Nephron progenitor cell (in vitro differentiated cells): ENCODE measurements at regions not wholly inside any gene's neighbourhood (a gene's known extent, or its start where the extent isn't known, plus 50 kb on each side); places are given as distances from the start of the nearest gene placed in this dataset.

ENCODE experiments used
- DNase-seq: peaks from one replicate; pipeline ENCODE4 v3.0.0; 2021
- H3K27ac Mint-ChIP-seq: 2 replicates; pipeline ENCODE4 v1.8.0; 2021; ENCODE audit warnings: mild to moderate bottlenecking, moderate library complexity, mixed read lengths
- H3K27me3 Mint-ChIP-seq: 2 replicates; pipeline ENCODE4 v1.8.0; 2021; ENCODE audit warnings: mild to moderate bottlenecking, low read depth, mixed read lengths; ENCODE audit not compliant: poor library complexity
- H3K36me3 Mint-ChIP-seq: 2 replicates; pipeline ENCODE4 v1.8.0; 2021; ENCODE audit warnings: low read depth, mixed read lengths
- H3K4me1 Mint-ChIP-seq: 2 replicates; pipeline ENCODE4 v1.8.0; 2021; ENCODE audit warnings: mixed read lengths
- H3K4me3 Mint-ChIP-seq: 2 replicates; pipeline ENCODE4 v1.8.0; 2021; ENCODE audit warnings: mild to moderate bottlenecking, moderate library complexity, mixed read lengths
- H3K9me3 Mint-ChIP-seq: 2 replicates; pipeline ENCODE4 v1.8.0; 2021; ENCODE audit warnings: mild to moderate bottlenecking, moderate library complexity, mixed read lengths
- TF ChIP-seq, protein P1 (sequence below): fragments of 200-600 bp; sonication (generic); IDR thresholded peaks from 2 replicates; pipeline ENCODE4 v1.5.0; 2021; ENCODE audit warnings: antibody characterized with exemption

DNA sequence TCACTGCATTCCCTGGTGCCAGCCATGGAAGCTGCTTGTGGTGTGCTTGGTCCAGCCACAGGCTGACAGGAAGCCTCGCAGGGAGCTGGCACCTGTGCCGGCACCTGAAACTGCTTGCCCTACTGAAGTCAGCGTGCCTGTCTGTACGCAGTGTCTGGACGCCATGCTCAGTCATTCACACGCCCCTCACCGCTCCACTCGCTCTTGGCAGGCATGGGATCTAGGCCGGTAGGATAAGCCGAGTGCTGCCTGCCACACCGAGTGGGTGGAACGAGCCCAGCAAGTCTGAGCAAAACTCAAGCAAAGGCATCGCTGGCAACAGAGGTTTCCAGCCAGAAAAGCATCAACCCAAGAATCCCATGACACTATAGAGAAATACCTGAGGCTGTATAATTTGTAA, 350.6 kb downstream of the CDH11 start:
- no peak overlapping the region for H3K4me3 Mint-ChIP-seq
- TF ChIP-seq, protein P1, sequence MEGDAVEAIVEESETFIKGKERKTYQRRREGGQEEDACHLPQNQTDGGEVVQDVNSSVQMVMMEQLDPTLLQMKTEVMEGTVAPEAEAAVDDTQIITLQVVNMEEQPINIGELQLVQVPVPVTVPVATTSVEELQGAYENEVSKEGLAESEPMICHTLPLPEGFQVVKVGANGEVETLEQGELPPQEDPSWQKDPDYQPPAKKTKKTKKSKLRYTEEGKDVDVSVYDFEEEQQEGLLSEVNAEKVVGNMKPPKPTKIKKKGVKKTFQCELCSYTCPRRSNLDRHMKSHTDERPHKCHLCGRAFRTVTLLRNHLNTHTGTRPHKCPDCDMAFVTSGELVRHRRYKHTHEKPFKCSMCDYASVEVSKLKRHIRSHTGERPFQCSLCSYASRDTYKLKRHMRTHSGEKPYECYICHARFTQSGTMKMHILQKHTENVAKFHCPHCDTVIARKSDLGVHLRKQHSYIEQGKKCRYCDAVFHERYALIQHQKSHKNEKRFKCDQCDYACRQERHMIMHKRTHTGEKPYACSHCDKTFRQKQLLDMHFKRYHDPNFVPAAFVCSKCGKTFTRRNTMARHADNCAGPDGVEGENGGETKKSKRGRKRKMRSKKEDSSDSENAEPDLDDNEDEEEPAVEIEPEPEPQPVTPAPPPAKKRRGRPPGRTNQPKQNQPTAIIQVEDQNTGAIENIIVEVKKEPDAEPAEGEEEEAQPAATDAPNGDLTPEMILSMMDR = no peak
- no peak overlapping the region for H3K27ac Mint-ChIP-seq
- peaks cover 4% of the 10 kb centered on the region for H3K9me3 Mint-ChIP-seq
- no peak for DNase-seq
- H3K36me3 Mint-ChIP-seq = no peaks in the 10 kb centered on the region
- H3K4me1 Mint-ChIP-seq = no peaks in the 10 kb centered on the region
- H3K27me3 Mint-ChIP-seq = no peaks in the 10 kb centered on the region

DNA sequence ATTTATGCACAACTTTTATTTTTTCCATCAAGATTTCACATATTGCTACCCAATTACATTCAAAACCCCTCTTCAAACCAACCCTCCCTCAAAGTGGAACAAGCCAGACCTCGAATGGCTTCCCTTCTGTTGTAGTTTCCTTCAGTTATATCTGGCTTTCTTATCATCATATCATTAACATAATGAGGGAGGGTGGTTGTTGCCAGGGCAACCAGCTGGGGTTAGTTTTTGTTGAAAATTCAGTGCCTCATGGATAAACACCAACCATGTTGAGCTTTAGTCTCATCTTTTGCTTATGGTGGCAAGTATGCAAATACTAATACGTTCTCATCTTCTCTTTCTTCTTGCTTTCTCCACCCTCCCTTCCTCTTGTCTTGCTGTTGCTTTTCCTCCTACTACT, 359.7 kb downstream of the CDH11 start:
- no peaks in the 10 kb centered on the region for H3K4me1 Mint-ChIP-seq
- peaks cover 4% of the 10 kb centered on the region for H3K9me3 Mint-ChIP-seq
- H3K27ac Mint-ChIP-seq = no peak overlapping the region
- TF ChIP-seq, protein P1 = no peak
- H3K27me3 Mint-ChIP-seq = peaks cover 7% of the 10 kb centered on the region
- DNase-seq = no peak
- H3K36me3 Mint-ChIP-seq = no peaks in the 10 kb centered on the region
- no peak overlapping the region for H3K4me3 Mint-ChIP-seq

DNA sequence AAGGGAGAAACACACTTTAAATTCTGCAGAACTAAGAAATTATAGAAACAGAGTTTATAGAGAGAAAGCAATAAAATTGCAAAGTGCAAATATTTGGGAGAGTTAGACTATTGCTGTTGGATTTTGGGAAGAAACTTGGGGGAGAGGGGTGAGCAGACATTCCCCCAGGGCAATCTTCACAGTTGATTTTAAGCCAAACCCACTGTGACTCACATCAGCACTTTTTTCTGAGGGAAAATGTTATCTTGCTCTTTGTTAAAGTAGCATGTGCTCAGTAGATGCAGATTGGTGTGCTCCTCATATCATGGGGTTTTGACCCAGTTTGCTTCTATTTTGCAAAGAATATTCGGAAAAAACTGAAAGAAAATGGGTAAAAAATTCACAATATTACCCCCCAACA, 367.6 kb downstream of the CDH11 start:
- H3K9me3 Mint-ChIP-seq = no peaks in the 10 kb centered on the region
- no peak overlapping the region for H3K4me3 Mint-ChIP-seq
- no peaks in the 10 kb centered on the region for H3K36me3 Mint-ChIP-seq
- H3K4me1 Mint-ChIP-seq = no peaks in the 10 kb centered on the region
- H3K27me3 Mint-ChIP-seq = peaks cover 7% of the 10 kb centered on the region
- H3K27ac Mint-ChIP-seq = no peak overlapping the region
- no peak for DNase-seq
- TF ChIP-seq, protein P1 = no peak

DNA sequence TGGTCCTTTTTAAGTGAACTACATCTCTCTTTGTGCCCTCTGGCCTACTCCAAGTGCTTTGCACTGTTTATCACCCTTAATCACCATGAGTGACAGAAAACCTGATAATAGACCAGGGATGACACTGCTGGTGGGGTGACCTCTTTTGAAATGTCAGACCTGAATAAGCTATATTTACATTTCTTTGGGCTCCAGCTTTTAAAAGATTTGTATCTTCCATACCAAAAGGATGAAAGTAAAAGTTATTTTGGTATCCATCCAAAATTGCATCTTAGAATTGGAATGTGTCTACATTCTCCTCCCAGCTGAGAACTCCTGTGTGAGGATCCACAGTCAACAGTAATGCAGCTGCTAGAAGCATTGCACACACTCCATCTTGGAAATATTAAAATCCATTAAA, 370.0 kb downstream of the CDH11 start:
- Mint-ChIP-seq H3K27ac (no peak overlapping the region), H3K4me3 (no peak overlapping the region), H3K27me3 (peaks cover 7% of the 10 kb centered on the region), H3K9me3 (no peaks in the 10 kb centered on the region), H3K36me3 (no peaks in the 10 kb centered on the region), H3K4me1 (no peaks in the 10 kb centered on the region)
- no peak for DNase-seq
- TF ChIP-seq, protein P1 = no peak

DNA sequence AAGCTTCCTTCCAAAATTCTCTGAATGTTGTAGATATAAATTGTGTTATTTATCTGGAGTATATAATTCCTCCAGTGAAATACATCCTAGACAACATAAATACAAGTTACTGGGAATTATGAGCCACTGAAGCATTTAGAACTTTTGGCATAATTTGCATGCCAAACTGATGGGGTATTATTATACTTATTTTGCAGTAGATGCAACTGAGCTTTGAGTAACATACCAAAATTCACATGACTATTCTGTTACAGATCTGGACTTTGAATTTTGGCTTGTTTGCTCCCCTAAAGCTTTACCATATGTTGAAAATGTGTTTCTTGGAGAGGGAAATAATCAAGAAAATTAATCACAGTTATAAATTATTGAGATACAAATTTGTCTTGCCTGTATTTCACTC, 372.5 kb downstream of the CDH11 start:
- no peak overlapping the region for H3K27ac Mint-ChIP-seq
- peaks cover 4% of the 10 kb centered on the region for H3K4me1 Mint-ChIP-seq
- TF ChIP-seq, protein P1 = no peak
- DNase-seq = no peak
- H3K36me3 Mint-ChIP-seq = no peaks in the 10 kb centered on the region
- no peak overlapping the region for H3K4me3 Mint-ChIP-seq
- no peaks in the 10 kb centered on the region for H3K27me3 Mint-ChIP-seq
- no peaks in the 10 kb centered on the region for H3K9me3 Mint-ChIP-seq

DNA sequence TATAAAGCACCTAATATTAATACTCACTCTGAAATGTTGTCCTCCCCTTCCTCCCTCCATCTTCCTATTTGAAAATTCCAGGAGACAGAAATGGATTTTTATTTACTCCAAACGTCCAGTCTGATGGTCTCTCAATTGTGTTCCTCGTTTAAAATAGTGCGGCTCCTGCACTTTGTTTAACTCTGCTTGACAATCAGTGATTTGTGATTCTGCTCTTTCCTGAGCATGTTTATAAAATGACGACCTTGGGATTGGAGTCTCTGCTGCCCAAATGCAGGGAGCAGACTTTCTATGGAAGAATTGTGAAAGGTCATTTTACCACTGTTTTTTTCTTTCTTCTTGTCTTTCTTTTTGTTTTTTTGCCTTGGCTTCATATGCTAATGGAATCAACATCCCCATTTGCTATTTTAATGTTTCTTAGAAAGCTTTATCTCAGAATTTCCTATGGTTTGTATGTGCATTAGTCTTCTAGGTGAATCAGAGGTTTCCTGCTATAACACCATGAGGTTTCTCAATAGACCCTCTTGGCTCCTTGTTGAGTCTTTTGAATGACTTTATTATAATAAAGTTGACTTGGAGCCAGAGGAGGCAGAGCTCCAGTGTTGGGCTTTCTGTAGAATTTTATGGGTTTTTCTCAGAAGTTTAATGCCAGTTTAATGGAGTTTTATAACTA, 376.5 kb downstream of the CDH11 start:
- peaks cover 4% of the 10 kb centered on the region for H3K4me1 Mint-ChIP-seq

More for the DNA sequence above, 376.5 kb downstream of the CDH11 start:
- TF ChIP-seq, protein P1 = no peak
- no peaks in the 10 kb centered on the region for H3K36me3 Mint-ChIP-seq
- H3K27ac Mint-ChIP-seq = no peak overlapping the region
- no peaks in the 10 kb centered on the region for H3K9me3 Mint-ChIP-seq
- DNase-seq = no peak
- peaks cover 6% of the 10 kb centered on the region for H3K27me3 Mint-ChIP-seq
- no peak overlapping the region for H3K4me3 Mint-ChIP-seq
